Activated B cell treated with CpG ODN at 0.5 μM for 24 hours (primary cell): ENCODE measurements at regions not wholly inside any gene's neighbourhood (a gene's known extent, or its start where the extent isn't known, plus 50 kb on each side); places are given as distances from the start of the nearest gene placed in this dataset.

Experiments used
- ATAC-seq: fragments of 200-7000 bp; cut with Tn5 transposase; one replicate; pipeline ENCODE4 v1.10.0; 2021; ENCODE audit warnings: low read depth, mild to moderate bottlenecking, moderate library complexity
- CTCF ChIA-PET: fragments of 350-600 bp; sonication (Branson Sonifier 250); formaldehyde crosslinking; loops from one replicate; lab custom pipeline; 2021; ENCODE audit warnings: antibody characterized with exemption; lab: Charles Lee
- POLR2A ChIA-PET: fragments of 350-600 bp; sonication (Branson Sonifier 250); formaldehyde crosslinking; loops from one replicate; lab custom pipeline; 2021; ENCODE audit warnings: antibody characterized with exemption; lab: Charles Lee
- DNase-seq: peaks from one replicate; pipeline ENCODE4 v3.0.0; 2022
- H3K27ac Mint-ChIP-seq: one replicate; pipeline ENCODE4 v1.8.0; 2020; ENCODE audit warnings: mixed read lengths
- H3K27me3 Mint-ChIP-seq: one replicate; pipeline ENCODE4 v1.8.0; 2021; ENCODE audit warnings: mixed read lengths
- H3K36me3 Mint-ChIP-seq: one replicate; pipeline ENCODE4 v1.8.0; 2021; ENCODE audit warnings: low read depth, mixed read lengths
- H3K4me1 Mint-ChIP-seq: one replicate; pipeline ENCODE4 v1.8.0; 2021; ENCODE audit warnings: mixed read lengths
- H3K4me3 Mint-ChIP-seq: one replicate; pipeline ENCODE4 v1.8.0; 2020; ENCODE audit warnings: mild to moderate bottlenecking, mixed read lengths
- H3K9me3 Mint-ChIP-seq: one replicate; pipeline ENCODE4 v1.8.0; 2020; ENCODE audit warnings: mixed read lengths
- intact Hi-C: fragments of 100-400 bp; cut with micrococcal nuclease; formaldehyde crosslinking; loops from one replicate; pipeline ENCODE4 v1.15.1; 2024
- TF ChIP-seq, protein P1 (sequence below): fragments of 200-600 bp; IDR thresholded peaks from one replicate; pipeline ENCODE4 v1.8.0; 2022; ENCODE audit warnings: antibody characterized with exemption, mild to moderate bottlenecking

DNA sequence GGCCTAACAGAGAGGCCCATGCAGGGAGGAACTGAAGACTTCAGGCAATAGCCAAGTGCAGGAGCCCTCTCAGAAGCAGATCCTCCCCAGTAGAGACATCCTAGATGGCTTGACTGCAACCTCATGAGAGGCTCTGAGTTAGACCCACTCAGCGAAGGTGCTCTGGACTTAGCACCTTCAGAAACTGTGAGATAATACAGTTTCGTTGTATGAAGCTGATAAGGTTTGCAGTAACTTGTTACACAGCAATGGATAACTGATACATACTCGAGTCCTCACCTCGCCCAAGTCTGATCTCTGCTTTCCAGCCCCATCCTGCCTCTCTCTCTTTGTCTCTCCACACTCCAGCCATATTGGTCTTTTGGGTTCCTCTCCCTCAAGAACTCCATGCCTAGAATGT, 136.4 kb upstream of the EEPD1 start:
- intact Hi-C loops: no loop called here
- ATAC-seq (no peak), DNase-seq (no peak)
- H3K36me3 Mint-ChIP-seq: no peaks in the 10 kb centered on the region
- H3K4me1 Mint-ChIP-seq: no peaks in the 10 kb centered on the region
- no peaks in the 10 kb centered on the region for H3K27me3 Mint-ChIP-seq
- H3K4me3 Mint-ChIP-seq: no peak overlapping the region
- ChIA-PET CTCF (no interaction called here), POLR2A (no interaction called here)
- H3K9me3 Mint-ChIP-seq: peaks cover 3% of the 10 kb centered on the region
- no peak overlapping the region for H3K27ac Mint-ChIP-seq
- TF ChIP-seq, protein P1, sequence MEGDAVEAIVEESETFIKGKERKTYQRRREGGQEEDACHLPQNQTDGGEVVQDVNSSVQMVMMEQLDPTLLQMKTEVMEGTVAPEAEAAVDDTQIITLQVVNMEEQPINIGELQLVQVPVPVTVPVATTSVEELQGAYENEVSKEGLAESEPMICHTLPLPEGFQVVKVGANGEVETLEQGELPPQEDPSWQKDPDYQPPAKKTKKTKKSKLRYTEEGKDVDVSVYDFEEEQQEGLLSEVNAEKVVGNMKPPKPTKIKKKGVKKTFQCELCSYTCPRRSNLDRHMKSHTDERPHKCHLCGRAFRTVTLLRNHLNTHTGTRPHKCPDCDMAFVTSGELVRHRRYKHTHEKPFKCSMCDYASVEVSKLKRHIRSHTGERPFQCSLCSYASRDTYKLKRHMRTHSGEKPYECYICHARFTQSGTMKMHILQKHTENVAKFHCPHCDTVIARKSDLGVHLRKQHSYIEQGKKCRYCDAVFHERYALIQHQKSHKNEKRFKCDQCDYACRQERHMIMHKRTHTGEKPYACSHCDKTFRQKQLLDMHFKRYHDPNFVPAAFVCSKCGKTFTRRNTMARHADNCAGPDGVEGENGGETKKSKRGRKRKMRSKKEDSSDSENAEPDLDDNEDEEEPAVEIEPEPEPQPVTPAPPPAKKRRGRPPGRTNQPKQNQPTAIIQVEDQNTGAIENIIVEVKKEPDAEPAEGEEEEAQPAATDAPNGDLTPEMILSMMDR: no peak

DNA sequence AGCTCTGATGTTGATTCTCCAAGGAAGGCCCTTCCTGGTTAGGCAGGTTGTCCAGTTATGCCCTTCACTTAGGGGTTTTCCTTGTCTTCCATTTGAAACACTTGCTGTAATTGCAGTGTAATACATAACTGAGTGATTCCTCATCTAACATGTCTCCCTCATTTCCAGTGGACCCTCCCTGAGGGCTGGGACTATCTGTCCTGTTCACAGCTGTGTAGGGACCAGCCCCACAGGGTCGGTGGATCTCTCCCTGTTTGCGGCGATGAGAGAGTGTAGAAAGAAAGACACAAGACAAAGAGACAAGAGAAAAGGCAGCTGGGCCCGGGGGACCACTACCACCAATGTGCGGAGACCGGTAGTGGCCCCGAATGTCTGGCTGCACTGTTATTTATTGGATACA, 135.9 kb upstream of the EEPD1 start:
- Mint-ChIP-seq H3K27ac (no peak overlapping the region), H3K27me3 (no peaks in the 10 kb centered on the region), H3K36me3 (no peaks in the 10 kb centered on the region), H3K4me1 (no peaks in the 10 kb centered on the region), H3K4me3 (no peak overlapping the region), H3K9me3 (peaks cover 3% of the 10 kb centered on the region)
- ChIA-PET CTCF (no interaction called here), POLR2A (no interaction called here)
- TF ChIP-seq, protein P1: no peak
- intact Hi-C loops: no loop called here
- DNase-seq: no peak
- ATAC-seq: no peak

DNA sequence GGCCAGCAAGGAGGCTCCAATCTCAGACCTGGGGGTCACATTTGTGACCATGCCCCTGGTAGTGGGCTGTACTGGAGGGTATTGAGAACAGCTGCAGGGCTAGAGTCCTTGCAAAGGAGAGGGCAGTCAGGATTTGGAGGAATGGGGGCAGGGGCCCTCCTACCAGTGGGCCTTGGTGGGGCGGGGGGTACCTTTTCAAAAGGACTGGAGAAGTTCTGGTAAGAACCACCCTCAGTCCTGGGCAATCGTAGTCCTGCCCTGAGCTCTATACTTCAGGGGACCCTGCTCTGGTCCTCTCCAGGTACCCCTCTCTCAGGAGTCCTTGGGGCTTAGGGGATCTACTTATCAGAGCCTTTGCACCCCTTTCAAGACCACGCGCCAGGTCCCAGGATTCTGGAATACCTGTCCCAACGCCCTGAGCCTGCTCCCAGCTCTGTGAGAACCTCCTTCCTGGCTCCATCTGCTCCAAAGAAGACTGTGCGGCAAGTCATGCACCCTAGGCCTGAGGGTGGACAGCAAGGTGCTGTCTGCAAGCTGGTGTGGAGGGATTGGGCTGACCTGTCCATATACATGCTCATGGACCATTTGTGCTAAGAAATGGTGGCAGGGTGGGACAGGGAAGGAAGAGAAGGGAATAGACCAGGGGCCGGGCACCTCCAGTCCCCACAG, 134.1 kb upstream of the EEPD1 start:
- peaks cover 2% of the 10 kb centered on the region for H3K27me3 Mint-ChIP-seq
- no peak overlapping the region for H3K4me3 Mint-ChIP-seq
- H3K36me3 Mint-ChIP-seq: no peaks in the 10 kb centered on the region
- ChIA-PET CTCF (no interaction called here), POLR2A (no interaction called here)
- TF ChIP-seq, protein P1: no peak
- H3K27ac Mint-ChIP-seq: no peak overlapping the region
- intact Hi-C loops: no loop called here
- H3K4me1 Mint-ChIP-seq: no peaks in the 10 kb centered on the region
- DNase-seq (no peak), ATAC-seq (no peak)
- peaks cover 3% of the 10 kb centered on the region for H3K9me3 Mint-ChIP-seq

DNA sequence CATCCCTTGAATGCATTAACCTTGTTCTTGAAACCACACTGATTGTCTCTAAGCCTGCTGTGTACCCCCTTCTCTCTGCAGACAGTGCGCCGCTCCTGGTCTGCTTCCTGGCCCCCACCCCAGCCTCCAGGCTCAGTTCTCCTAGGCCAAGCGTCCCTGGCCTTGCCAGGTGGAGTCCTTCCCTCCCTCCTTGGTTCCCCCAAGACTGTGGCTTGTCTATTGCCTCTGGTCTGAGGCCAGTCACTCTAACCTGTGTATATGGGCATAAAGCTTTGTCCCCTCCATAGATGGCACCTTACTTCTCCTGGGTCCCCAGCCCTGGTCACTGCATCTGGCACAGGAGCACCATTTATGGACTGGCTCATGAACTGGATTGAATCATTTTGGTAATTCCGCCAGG, 133.5 kb upstream of the EEPD1 start:
- ATAC-seq: no peak
- Mint-ChIP-seq H3K36me3 (no peaks in the 10 kb centered on the region), H3K27me3 (peaks cover 2% of the 10 kb centered on the region), H3K4me3 (no peak overlapping the region), H3K9me3 (no peaks in the 10 kb centered on the region), H3K27ac (no peak overlapping the region), H3K4me1 (no peaks in the 10 kb centered on the region)
- ChIA-PET CTCF (no interaction called here), POLR2A (no interaction called here)
- no peak for DNase-seq
- intact Hi-C loops: no loop called here
- TF ChIP-seq, protein P1: no peak

DNA sequence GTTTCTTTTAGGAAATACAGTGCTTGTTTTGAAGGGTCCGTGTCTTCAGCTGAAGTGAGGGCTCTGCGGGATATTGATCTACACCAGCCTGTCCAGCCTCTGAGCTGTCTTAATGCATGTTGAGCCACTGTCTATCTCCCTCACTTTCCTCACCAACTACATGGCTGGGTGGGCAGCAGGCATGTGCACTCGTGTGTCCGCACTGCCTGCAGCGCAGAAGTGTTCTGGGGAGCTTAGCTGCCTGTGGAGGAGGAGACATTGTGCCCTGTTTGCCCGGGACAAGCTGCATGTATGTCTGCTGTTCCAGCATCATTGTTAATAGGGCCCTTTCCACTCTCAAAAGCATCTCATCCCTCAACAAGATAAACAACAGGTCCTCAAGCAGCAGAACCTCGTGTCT, 133.1 kb upstream of the EEPD1 start:
- ATAC-seq (no peak), DNase-seq (no peak)
- intact Hi-C loops: no loop called here
- H3K9me3 Mint-ChIP-seq: no peaks in the 10 kb centered on the region
- no peaks in the 10 kb centered on the region for H3K4me1 Mint-ChIP-seq
- TF ChIP-seq, protein P1: no peak
- H3K36me3 Mint-ChIP-seq: no peaks in the 10 kb centered on the region
- no peak overlapping the region for H3K27ac Mint-ChIP-seq
- POLR2A ChIA-PET: no interaction called here
- no peak overlapping the region for H3K4me3 Mint-ChIP-seq
- H3K27me3 Mint-ChIP-seq: peaks cover 2% of the 10 kb centered on the region
- CTCF ChIA-PET: no interaction called here
